Epidermal melanocyte (primary cell): ENCODE measurements at regions not wholly inside any gene's neighbourhood (a gene's known extent, or its start where the extent isn't known, plus 50 kb on each side); places are given as distances from the start of the nearest gene placed in this dataset.
"Not testable (repeated sequence)": the region's sequence is repeated elsewhere in the genome, so short reads cannot be mapped to it uniquely, and the experiment has no call there.

Experiments
- DNase-seq: peaks from one replicate; pipeline ENCODE4 v3.0.0; 2011; ENCODE audit warnings: low spot score; ENCODE audit not compliant: insufficient read length

- no peak for DNase-seq
Observed at GRCh38 chr4:81319657-81320056, 104.6 kb upstream of the PRKG2 start.

GRCh38 chr4:81314897-81315470, 100.0 kb upstream of the PRKG2 start:
- DNase-seq, result no peak

- DNase-seq, result peak; percentile 48
Observed at GRCh38 chr4:81314196-81314896, 99.3 kb upstream of the PRKG2 start.

- DNase-seq, result no peak
Observed at GRCh38 chr4:81307991-81308390, 93.0 kb upstream of the PRKG2 start.

GRCh38 chr4:81304871-81305270, 89.8 kb upstream of the PRKG2 start:
- no peak for DNase-seq

- not testable (repeated sequence) for DNase-seq
Observed at GRCh38 chr4:81300352-81300751, 85.3 kb upstream of the PRKG2 start.

GRCh38 chr4:81290813-81291212, 75.8 kb upstream of the PRKG2 start:
- DNase-seq, result no peak

- DNase-seq, result no peak
Observed at GRCh38 chr4:81287101-81287500, 72.1 kb upstream of the PRKG2 start.

- no peak for DNase-seq
Observed at GRCh38 chr4:81282131-81282530, 67.1 kb upstream of the PRKG2 start.

- no peak for DNase-seq
Observed at GRCh38 chr4:81274460-81274859, 59.4 kb upstream of the PRKG2 start.

GRCh38 chr4:81272671-81273070, 57.6 kb upstream of the PRKG2 start:
- DNase-seq, result no peak
